A673 (cell line): ENCODE measurements at regions not wholly inside any gene's neighbourhood (a gene's known extent, or its start where the extent isn't known, plus 50 kb on each side); places are given as distances from the start of the nearest gene placed in this dataset.

ENCODE experiments used
- EZH2 ChIP-seq: fragments of 200-600 bp; sonication (generic); IDR thresholded peaks from 2 replicates; pipeline ENCODE4 v1.6.1; 2017; ENCODE audit warnings: borderline replicate concordance, low read depth, mild to moderate bottlenecking, mixed read lengths, antibody characterized with exemption, low read length; ENCODE audit not compliant: poor library complexity, severe bottlenecking
- TF ChIP-seq, protein P1 (sequence below): fragments of 300-800, 200-600 bp; sonication (generic); conservative IDR thresholded peaks from 2 replicates; pipeline ENCODE4 v1.5.1; 2017; ENCODE audit warnings: low read depth, mild to moderate bottlenecking, antibody characterized with exemption, low read length, moderate library complexity, mixed read lengths

- TF ChIP-seq, protein P1, sequence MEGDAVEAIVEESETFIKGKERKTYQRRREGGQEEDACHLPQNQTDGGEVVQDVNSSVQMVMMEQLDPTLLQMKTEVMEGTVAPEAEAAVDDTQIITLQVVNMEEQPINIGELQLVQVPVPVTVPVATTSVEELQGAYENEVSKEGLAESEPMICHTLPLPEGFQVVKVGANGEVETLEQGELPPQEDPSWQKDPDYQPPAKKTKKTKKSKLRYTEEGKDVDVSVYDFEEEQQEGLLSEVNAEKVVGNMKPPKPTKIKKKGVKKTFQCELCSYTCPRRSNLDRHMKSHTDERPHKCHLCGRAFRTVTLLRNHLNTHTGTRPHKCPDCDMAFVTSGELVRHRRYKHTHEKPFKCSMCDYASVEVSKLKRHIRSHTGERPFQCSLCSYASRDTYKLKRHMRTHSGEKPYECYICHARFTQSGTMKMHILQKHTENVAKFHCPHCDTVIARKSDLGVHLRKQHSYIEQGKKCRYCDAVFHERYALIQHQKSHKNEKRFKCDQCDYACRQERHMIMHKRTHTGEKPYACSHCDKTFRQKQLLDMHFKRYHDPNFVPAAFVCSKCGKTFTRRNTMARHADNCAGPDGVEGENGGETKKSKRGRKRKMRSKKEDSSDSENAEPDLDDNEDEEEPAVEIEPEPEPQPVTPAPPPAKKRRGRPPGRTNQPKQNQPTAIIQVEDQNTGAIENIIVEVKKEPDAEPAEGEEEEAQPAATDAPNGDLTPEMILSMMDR: no peak
- no peak for TF ChIP-seq EZH2
Measured at GRCh38 chr12:103172447-103173112, 215.1 kb downstream of the ASCL1 start.
